ENCODE measurements at regions not wholly inside any gene's neighbourhood (a gene's known extent, or its start where the extent isn't known, plus 50 kb on each side); places are given as distances from the start of the nearest gene placed in this dataset.

DNA sequence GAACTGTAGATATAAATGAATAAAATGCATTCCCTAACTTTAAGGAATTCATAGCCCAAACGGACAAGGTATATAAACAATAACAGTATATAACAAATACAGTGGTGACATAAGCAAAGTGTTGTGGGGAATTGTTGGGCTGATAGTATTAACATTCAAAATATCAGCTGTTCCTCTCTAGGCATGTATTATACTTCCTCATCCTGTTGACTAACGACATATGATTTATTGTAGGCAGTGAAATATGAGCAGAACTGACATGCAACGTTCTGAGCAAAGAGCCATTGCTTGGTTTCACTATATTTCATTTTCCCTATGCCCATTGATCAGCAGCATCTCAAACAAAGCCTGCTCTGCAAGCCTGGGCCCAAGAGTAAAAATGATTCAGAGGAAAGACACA is 143.9 kb downstream of the PTCHD1 start:
- TF ChIP-seq, protein P1, sequence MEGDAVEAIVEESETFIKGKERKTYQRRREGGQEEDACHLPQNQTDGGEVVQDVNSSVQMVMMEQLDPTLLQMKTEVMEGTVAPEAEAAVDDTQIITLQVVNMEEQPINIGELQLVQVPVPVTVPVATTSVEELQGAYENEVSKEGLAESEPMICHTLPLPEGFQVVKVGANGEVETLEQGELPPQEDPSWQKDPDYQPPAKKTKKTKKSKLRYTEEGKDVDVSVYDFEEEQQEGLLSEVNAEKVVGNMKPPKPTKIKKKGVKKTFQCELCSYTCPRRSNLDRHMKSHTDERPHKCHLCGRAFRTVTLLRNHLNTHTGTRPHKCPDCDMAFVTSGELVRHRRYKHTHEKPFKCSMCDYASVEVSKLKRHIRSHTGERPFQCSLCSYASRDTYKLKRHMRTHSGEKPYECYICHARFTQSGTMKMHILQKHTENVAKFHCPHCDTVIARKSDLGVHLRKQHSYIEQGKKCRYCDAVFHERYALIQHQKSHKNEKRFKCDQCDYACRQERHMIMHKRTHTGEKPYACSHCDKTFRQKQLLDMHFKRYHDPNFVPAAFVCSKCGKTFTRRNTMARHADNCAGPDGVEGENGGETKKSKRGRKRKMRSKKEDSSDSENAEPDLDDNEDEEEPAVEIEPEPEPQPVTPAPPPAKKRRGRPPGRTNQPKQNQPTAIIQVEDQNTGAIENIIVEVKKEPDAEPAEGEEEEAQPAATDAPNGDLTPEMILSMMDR (IDR thresholded peaks at IDR 0.05; ENCODE audit: low read depth, low read length, poor library complexity, severe bottlenecking): no peak
- no peak for TF ChIP-seq EZH2phosphoT487 (IDR thresholded peaks at IDR 0.05; ENCODE audit: borderline replicate concordance, low read length)
- Histone ChIP-seq H3F3A (ENCODE audit: control insufficient read depth, insufficient read depth) (no peaks in the 10 kb centered on the region), H3K79me2 (ENCODE audit: control insufficient read depth, low read length) (no peaks in the 10 kb centered on the region), H3K27me3 (ENCODE audit: control insufficient read depth, low read length) (no peaks in the 10 kb centered on the region), H3K9me2 (replicated peaks; ENCODE audit: control insufficient read depth, low read length) (no peaks in the 10 kb centered on the region), H3K4me3 (ENCODE audit: low read length) (no peak overlapping the region), H3K4me1 (ENCODE audit: control insufficient read depth, low read length) (no peaks in the 10 kb centered on the region), H3K27ac (ENCODE audit: low read depth, low read length) (no peak overlapping the region), H3K9me3 (ENCODE audit: control insufficient read depth, insufficient read depth, low read length) (no peaks in the 10 kb centered on the region), H3K4me2 (ENCODE audit: low read length) (no peak overlapping the region), H3K36me3 (ENCODE audit: control insufficient read depth, low read length) (no peaks in the 10 kb centered on the region), H4K20me1 (ENCODE audit: control insufficient read depth, insufficient read depth, low read depth, low read length) (no peaks in the 10 kb centered on the region)

DNA sequence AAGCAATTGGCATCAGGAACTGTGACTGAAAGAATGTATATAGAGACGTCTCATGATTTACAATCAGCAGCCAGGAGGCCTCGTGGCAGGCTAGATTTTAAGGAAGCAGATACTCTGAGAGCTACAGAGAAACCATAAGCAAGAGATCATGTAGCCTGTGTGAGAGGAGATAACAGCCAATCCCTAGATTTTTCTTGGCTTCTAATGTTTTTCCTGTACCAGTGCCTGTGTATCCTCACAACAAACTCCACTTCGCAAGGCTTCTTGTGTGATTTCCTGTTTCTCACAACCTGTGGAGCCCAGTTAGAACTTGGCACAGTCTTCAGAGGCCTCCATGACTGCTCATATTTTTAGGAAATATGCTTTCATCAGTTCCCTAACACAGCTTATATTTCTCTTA is 147.9 kb downstream of the PTCHD1 start:
- no peaks in the 10 kb centered on the region for H3K36me3 ChIP-seq (ENCODE audit: control insufficient read depth, low read length)
- H3K27ac ChIP-seq (ENCODE audit: low read depth, low read length): no peak overlapping the region
- TF ChIP-seq EZH2phosphoT487 (IDR thresholded peaks at IDR 0.05; ENCODE audit: borderline replicate concordance, low read length): no peak
- TF ChIP-seq, protein P1 (IDR thresholded peaks at IDR 0.05; ENCODE audit: low read depth, low read length, poor library complexity, severe bottlenecking): no peak
- H3K4me1 ChIP-seq (ENCODE audit: control insufficient read depth, low read length): no peaks in the 10 kb centered on the region
- no peak overlapping the region for H3K4me2 ChIP-seq (ENCODE audit: low read length)
- H3K9me2 ChIP-seq (replicated peaks; ENCODE audit: control insufficient read depth, low read length): no peaks in the 10 kb centered on the region
- no peaks in the 10 kb centered on the region for H3K27me3 ChIP-seq (ENCODE audit: control insufficient read depth, low read length)
- no peaks in the 10 kb centered on the region for H3F3A ChIP-seq (ENCODE audit: control insufficient read depth, insufficient read depth)
- H3K79me2 ChIP-seq (ENCODE audit: control insufficient read depth, low read length): no peaks in the 10 kb centered on the region
- no peaks in the 10 kb centered on the region for H4K20me1 ChIP-seq (ENCODE audit: control insufficient read depth, insufficient read depth, low read depth, low read length)
- H3K9me3 ChIP-seq (ENCODE audit: control insufficient read depth, insufficient read depth, low read length): no peaks in the 10 kb centered on the region
- H3K4me3 ChIP-seq (ENCODE audit: low read length): no peak overlapping the region

DNA sequence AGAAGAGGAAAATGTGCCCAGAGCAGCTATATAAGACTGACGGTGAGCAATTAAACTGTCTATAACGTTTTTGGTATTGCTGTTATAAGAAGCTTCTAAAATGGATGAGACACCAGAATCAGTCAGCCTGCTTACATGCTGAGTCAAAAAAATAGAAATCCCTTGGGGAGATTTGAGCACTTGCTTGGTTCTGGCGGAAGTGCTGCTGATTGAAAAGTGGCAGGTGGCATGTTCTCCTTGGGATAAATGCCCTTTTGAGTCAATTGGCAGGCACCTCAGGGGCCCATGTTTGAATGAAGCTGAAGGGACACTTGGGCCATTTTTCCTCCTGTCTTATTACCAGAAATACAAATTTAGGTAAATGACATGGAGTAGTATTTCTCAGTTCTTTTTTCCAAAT is 148.7 kb downstream of the PTCHD1 start:
- no peaks in the 10 kb centered on the region for H3K79me2 ChIP-seq (ENCODE audit: control insufficient read depth, low read length)
- no peaks in the 10 kb centered on the region for H3K9me3 ChIP-seq (ENCODE audit: control insufficient read depth, insufficient read depth, low read length)
- H3K4me3 ChIP-seq (ENCODE audit: low read length): no peak overlapping the region
- no peaks in the 10 kb centered on the region for H3K36me3 ChIP-seq (ENCODE audit: control insufficient read depth, low read length)
- TF ChIP-seq, protein P1 (IDR thresholded peaks at IDR 0.05; ENCODE audit: low read depth, low read length, poor library complexity, severe bottlenecking): no peak
- no peak for TF ChIP-seq EZH2phosphoT487 (IDR thresholded peaks at IDR 0.05; ENCODE audit: borderline replicate concordance, low read length)
- no peaks in the 10 kb centered on the region for H3F3A ChIP-seq (ENCODE audit: control insufficient read depth, insufficient read depth)
- H3K4me2 ChIP-seq (ENCODE audit: low read length): no peak overlapping the region
- no peak overlapping the region for H3K27ac ChIP-seq (ENCODE audit: low read depth, low read length)
- no peaks in the 10 kb centered on the region for H3K27me3 ChIP-seq (ENCODE audit: control insufficient read depth, low read length)
- H4K20me1 ChIP-seq (ENCODE audit: control insufficient read depth, insufficient read depth, low read depth, low read length): no peaks in the 10 kb centered on the region
- no peaks in the 10 kb centered on the region for H3K9me2 ChIP-seq (replicated peaks; ENCODE audit: control insufficient read depth, low read length)
- no peaks in the 10 kb centered on the region for H3K4me1 ChIP-seq (ENCODE audit: control insufficient read depth, low read length)

- Histone ChIP-seq H3F3A (ENCODE audit: control insufficient read depth, insufficient read depth) (no peaks in the 10 kb centered on the region), H3K79me2 (ENCODE audit: control insufficient read depth, low read length) (no peaks in the 10 kb centered on the region), H3K27ac (ENCODE audit: low read depth, low read length) (no peak overlapping the region), H3K9me2 (replicated peaks; ENCODE audit: control insufficient read depth, low read length) (no peaks in the 10 kb centered on the region), H3K27me3 (ENCODE audit: control insufficient read depth, low read length) (no peaks in the 10 kb centered on the region), H3K4me3 (ENCODE audit: low read length) (no peak overlapping the region), H3K4me2 (ENCODE audit: low read length) (no peak overlapping the region), H4K20me1 (ENCODE audit: control insufficient read depth, insufficient read depth, low read depth, low read length) (no peaks in the 10 kb centered on the region), H3K9me3 (ENCODE audit: control insufficient read depth, insufficient read depth, low read length) (no peaks in the 10 kb centered on the region), H3K36me3 (ENCODE audit: control insufficient read depth, low read length) (no peaks in the 10 kb centered on the region), H3K4me1 (ENCODE audit: control insufficient read depth, low read length) (no peaks in the 10 kb centered on the region)
- no peak for TF ChIP-seq EZH2phosphoT487 (IDR thresholded peaks at IDR 0.05; ENCODE audit: borderline replicate concordance, low read length)
- TF ChIP-seq, protein P1 (IDR thresholded peaks at IDR 0.05; ENCODE audit: low read depth, low read length, poor library complexity, severe bottlenecking): no peak
These were observed 159.3 kb downstream of the PTCHD1 start for GRCh38 chrX:23493941-23494374.
